SK-N-SH treated with all-trans-retinoic acid at 6 μM for 48 hours (cell line): ENCODE measurements at regions not wholly inside any gene's neighbourhood (a gene's known extent, or its start where the extent isn't known, plus 50 kb on each side); places are given as distances from the start of the nearest gene placed in this dataset.

Source experiments
- ATAC-seq: fragments of 200-7000 bp; cut with Tn5 transposase; 3 replicates; pipeline ENCODE4 v1.9.1; 2020; ENCODE audit warnings: mild to moderate bottlenecking, moderate library complexity
- ARNTL ChIP-seq: fragments of 450-650 bp; formaldehyde crosslinking; IDR thresholded peaks from 2 replicates; pipeline ENCODE4 v1.5.0; 2020; ENCODE audit warnings: low read depth, mild to moderate bottlenecking, moderate library complexity, borderline replicate concordance
- BACH2 ChIP-seq: fragments of 250-450 bp; sonication (Bioruptor Pico); IDR thresholded peaks from 2 replicates; pipeline ENCODE4 v1.9.0; 2021; ENCODE audit warnings: mild to moderate bottlenecking, borderline replicate concordance
- CSDC2 ChIP-seq: fragments of 250-450 bp; sonication (Bioruptor Pico); IDR thresholded peaks from 2 replicates; pipeline ENCODE4 v1.5.0; 2020; ENCODE audit warnings: mild to moderate bottlenecking, moderate library complexity
- CSRNP3 ChIP-seq: fragments of 250-450 bp; sonication (Bioruptor Pico); IDR thresholded peaks from 2 replicates; pipeline ENCODE4 v1.5.1; 2021; ENCODE audit warnings: mild to moderate bottlenecking, moderate library complexity
- ESRRG ChIP-seq: fragments of 250-450 bp; sonication (Bioruptor Pico); IDR thresholded peaks from 2 replicates; pipeline ENCODE4 v1.6.1; 2021; ENCODE audit warnings: mild to moderate bottlenecking
- GLIS3 ChIP-seq: fragments of 250-450 bp; sonication (Bioruptor Pico); IDR thresholded peaks from 2 replicates; pipeline ENCODE4 v1.5.0; 2020; ENCODE audit warnings: mild to moderate bottlenecking, moderate library complexity
- PATZ1 ChIP-seq: fragments of 250-450 bp; sonication (Bioruptor Pico); IDR thresholded peaks from 2 replicates; pipeline ENCODE4 v1.8.0; 2020; ENCODE audit warnings: mild to moderate bottlenecking, moderate library complexity, borderline replicate concordance
- RARB ChIP-seq: fragments of 250-450 bp; sonication (Bioruptor Pico); IDR thresholded peaks from 2 replicates; pipeline ENCODE4 v1.8.0; 2021; ENCODE audit warnings: mild to moderate bottlenecking, moderate library complexity
- SNAI2 ChIP-seq: fragments of 250-450 bp; sonication (Bioruptor Pico); IDR thresholded peaks from 2 replicates; pipeline ENCODE4 v1.5.0; 2020; ENCODE audit warnings: mild to moderate bottlenecking, moderate library complexity
- TCF4 ChIP-seq: fragments of 250-450 bp; sonication (Bioruptor Pico); IDR thresholded peaks from 2 replicates; pipeline ENCODE4 v1.8.0; 2021; ENCODE audit warnings: mild to moderate bottlenecking, moderate library complexity, borderline replicate concordance
- TOX ChIP-seq: fragments of 250-450 bp; sonication (Bioruptor Pico); IDR thresholded peaks from 2 replicates; pipeline ENCODE4 v1.8.0; 2021; ENCODE audit warnings: mild to moderate bottlenecking, moderate library complexity, borderline replicate concordance
- ZC3H10 ChIP-seq: fragments of 250-450 bp; sonication (Bioruptor Pico); IDR thresholded peaks from 2 replicates; pipeline ENCODE4 v1.5.1; 2021; ENCODE audit warnings: mild to moderate bottlenecking, moderate library complexity
- ZFP3 ChIP-seq: fragments of 250-450 bp; sonication (Bioruptor Pico); IDR thresholded peaks from 2 replicates; pipeline ENCODE4 v1.5.0; 2020; ENCODE audit warnings: mild to moderate bottlenecking, moderate library complexity
- ZFP30 ChIP-seq: fragments of 450-650 bp; formaldehyde crosslinking; IDR thresholded peaks from 2 replicates; pipeline ENCODE4 v1.5.0; 2022; ENCODE audit warnings: mild to moderate bottlenecking, moderate library complexity
- ZNF565 ChIP-seq: fragments of 450-650 bp; formaldehyde crosslinking; conservative IDR thresholded peaks from 2 replicates; pipeline ENCODE4 v1.5.0; 2020; ENCODE audit warnings: low read depth, mild to moderate bottlenecking, moderate library complexity
- ZNF70 ChIP-seq: fragments of 450-650 bp; formaldehyde crosslinking; IDR thresholded peaks from 2 replicates; pipeline ENCODE4 v1.5.0; 2020; ENCODE audit warnings: mild to moderate bottlenecking, moderate library complexity
- ZNF8 ChIP-seq: fragments of 450-650 bp; formaldehyde crosslinking; IDR thresholded peaks from 2 replicates; pipeline ENCODE4 v1.5.0; 2020; ENCODE audit warnings: mild to moderate bottlenecking, moderate library complexity
- TF ChIP-seq, protein P1 (sequence below): fragments of 250-450 bp; sonication (Bioruptor Pico); IDR thresholded peaks from 2 replicates; pipeline ENCODE4 v1.5.1; 2020; ENCODE audit warnings: low read depth, mild to moderate bottlenecking, moderate library complexity
- TF ChIP-seq, protein P2 (sequence below): fragments of 250-450 bp; sonication (Bioruptor Pico); IDR thresholded peaks from 2 replicates; pipeline ENCODE4 v1.5.0; 2020; ENCODE audit warnings: mild to moderate bottlenecking, moderate library complexity

- no peak for ATAC-seq
- no peak for TF ChIP-seq ZNF8 (CRISPR knock-in tag)
- no peak for TF ChIP-seq CSDC2 (CRISPR knock-in tag)
- TF ChIP-seq BACH2 (CRISPR knock-in tag) = no peak
- TF ChIP-seq ZC3H10 (CRISPR knock-in tag) = no peak
- TF ChIP-seq TCF4 (CRISPR knock-in tag) = no peak
- TF ChIP-seq, protein P1, sequence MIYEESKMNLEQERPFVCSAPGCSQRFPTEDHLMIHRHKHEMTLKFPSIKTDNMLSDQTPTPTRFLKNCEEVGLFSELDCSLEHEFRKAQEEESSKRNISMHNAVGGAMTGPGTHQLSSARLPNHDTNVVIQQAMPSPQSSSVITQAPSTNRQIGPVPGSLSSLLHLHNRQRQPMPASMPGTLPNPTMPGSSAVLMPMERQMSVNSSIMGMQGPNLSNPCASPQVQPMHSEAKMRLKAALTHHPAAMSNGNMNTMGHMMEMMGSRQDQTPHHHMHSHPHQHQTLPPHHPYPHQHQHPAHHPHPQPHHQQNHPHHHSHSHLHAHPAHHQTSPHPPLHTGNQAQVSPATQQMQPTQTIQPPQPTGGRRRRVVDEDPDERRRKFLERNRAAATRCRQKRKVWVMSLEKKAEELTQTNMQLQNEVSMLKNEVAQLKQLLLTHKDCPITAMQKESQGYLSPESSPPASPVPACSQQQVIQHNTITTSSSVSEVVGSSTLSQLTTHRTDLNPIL (CRISPR knock-in tag) = no peak
- no peak for TF ChIP-seq RARB (CRISPR knock-in tag)
- no peak for TF ChIP-seq TOX (CRISPR knock-in tag)
- TF ChIP-seq ZFP3 = no peak
- TF ChIP-seq ESRRG (CRISPR knock-in tag) = no peak
Measured at GRCh38 chr10:24790599-24790998, 66.9 kb upstream of the ARHGAP21 start.

DNA sequence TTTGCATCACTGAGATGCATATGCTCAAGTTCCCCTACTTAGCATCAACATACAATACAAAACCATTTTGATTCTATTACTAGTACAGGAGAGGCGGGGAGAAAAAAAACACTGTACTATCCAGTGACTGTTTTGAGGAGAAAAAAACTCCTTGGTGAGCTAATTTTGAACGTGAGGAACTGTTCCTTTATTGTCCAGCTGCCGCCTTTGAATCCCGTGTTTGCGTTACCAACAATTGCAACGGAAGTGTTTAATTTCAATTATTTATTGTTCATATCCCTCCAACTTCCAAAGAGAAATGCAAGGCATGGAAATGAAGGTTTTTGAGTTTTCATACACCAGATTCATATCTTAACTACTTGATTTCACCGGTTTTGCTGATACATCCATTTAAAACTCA lies 66.4 kb upstream of the ARHGAP21 start:
- no peak for ATAC-seq
- no peak for TF ChIP-seq TOX (CRISPR knock-in tag)

DNA sequence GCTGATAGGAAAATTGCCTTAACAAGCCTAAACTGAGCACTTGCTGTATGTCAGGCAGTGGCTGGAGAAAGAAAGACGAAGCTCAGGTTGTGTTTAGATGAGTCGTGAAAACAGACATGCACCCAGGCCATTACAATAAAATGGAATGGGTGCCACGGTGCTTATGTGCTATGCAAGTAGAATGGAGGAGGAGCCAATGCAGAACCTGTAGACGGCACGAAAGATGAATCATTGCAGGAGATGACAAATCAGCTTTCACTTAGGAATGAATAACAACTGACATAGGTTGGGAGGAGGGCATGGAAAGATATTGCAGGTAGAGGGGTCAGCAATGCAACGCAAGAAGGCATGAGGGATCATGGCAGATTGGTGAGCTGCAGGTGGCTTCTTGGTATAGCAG lies 61.2 kb upstream of the ARHGAP21 start:
- ATAC-seq = no peak
- no peak for TF ChIP-seq ZFP3
- no peak for TF ChIP-seq ZNF8 (CRISPR knock-in tag)
- TF ChIP-seq, protein P1 (CRISPR knock-in tag) = no peak
- TF ChIP-seq, all 23 proteins: peak for 0

DNA sequence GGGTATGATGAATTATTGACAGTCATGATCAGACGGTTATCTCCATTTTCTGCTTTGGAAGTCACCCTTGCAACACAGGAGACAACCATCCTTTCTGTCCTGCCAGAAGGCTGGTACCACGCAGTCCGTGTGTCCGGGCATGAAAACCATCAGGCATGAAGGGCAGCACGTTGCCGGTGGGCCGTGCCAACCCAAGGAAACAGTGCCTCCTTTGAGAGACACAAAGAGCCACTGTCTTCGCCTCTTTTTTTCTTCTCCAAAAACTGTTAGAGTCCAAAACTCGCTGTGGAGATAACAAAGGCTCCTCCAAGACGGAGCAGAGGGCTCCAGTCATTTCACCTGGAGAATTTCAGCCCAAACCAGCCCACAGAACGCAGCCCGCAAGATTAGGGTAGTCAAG lies 60.4 kb upstream of the ARHGAP21 start:
- no peak for TF ChIP-seq ZNF8 (CRISPR knock-in tag)
- TF ChIP-seq SNAI2 (CRISPR knock-in tag) = no peak
- TF ChIP-seq CSDC2 (CRISPR knock-in tag) = no peak
- no peak for TF ChIP-seq ZNF70 (CRISPR knock-in tag)
- TF ChIP-seq, protein P2, sequence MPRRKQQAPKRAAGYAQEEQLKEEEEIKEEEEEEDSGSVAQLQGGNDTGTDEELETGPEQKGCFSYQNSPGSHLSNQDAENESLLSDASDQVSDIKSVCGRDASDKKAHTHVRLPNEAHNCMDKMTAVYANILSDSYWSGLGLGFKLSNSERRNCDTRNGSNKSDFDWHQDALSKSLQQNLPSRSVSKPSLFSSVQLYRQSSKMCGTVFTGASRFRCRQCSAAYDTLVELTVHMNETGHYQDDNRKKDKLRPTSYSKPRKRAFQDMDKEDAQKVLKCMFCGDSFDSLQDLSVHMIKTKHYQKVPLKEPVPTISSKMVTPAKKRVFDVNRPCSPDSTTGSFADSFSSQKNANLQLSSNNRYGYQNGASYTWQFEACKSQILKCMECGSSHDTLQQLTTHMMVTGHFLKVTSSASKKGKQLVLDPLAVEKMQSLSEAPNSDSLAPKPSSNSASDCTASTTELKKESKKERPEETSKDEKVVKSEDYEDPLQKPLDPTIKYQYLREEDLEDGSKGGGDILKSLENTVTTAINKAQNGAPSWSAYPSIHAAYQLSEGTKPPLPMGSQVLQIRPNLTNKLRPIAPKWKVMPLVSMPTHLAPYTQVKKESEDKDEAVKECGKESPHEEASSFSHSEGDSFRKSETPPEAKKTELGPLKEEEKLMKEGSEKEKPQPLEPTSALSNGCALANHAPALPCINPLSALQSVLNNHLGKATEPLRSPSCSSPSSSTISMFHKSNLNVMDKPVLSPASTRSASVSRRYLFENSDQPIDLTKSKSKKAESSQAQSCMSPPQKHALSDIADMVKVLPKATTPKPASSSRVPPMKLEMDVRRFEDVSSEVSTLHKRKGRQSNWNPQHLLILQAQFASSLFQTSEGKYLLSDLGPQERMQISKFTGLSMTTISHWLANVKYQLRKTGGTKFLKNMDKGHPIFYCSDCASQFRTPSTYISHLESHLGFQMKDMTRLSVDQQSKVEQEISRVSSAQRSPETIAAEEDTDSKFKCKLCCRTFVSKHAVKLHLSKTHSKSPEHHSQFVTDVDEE (CRISPR knock-in tag) = no peak
- TF ChIP-seq GLIS3 = no peak
- no peak for TF ChIP-seq ZNF565 (CRISPR knock-in tag)
- no peak for TF ChIP-seq CSRNP3 (CRISPR knock-in tag)
- no peak for TF ChIP-seq ZFP30
- no peak for TF ChIP-seq PATZ1 (CRISPR knock-in tag)
- TF ChIP-seq BACH2 (CRISPR knock-in tag) = no peak
- TF ChIP-seq ZFP3 = no peak
- TF ChIP-seq ARNTL (CRISPR knock-in tag) = no peak
- TF ChIP-seq ESRRG (CRISPR knock-in tag) = no peak
- TF ChIP-seq TCF4 (CRISPR knock-in tag) = no peak
- ATAC-seq = no peak
